H9 (cell line): ENCODE measurements at regions not wholly inside any gene's neighbourhood (a gene's known extent, or its start where the extent isn't known, plus 50 kb on each side); places are given as distances from the start of the nearest gene placed in this dataset.

ENCODE experiments used
- DNase-seq: peaks from one replicate; pipeline ENCODE4 v3.0.0-alpha.2; 2017
- H2AFZ ChIP-seq: one replicate; pipeline ENCODE4 v1.6.1; 2013; ENCODE audit warnings: mild to moderate bottlenecking, low read length, control low read depth, moderate library complexity
- H2AK5ac ChIP-seq: 2 replicates; pipeline ENCODE4 v1.6.1; 2013; ENCODE audit warnings: low read length, control low read depth, mixed read lengths; ENCODE audit not compliant: insufficient read length
- H2BK120ac ChIP-seq: one replicate; pipeline ENCODE4 v1.6.1; 2013; ENCODE audit warnings: low read depth, mild to moderate bottlenecking, low read length, control low read depth, inconsistent platforms; ENCODE audit not compliant: poor library complexity, severe bottlenecking
- H2BK12ac ChIP-seq: 2 replicates; pipeline ENCODE4 v1.6.1; 2013; ENCODE audit warnings: low read length, control low read depth, mixed read lengths, low read depth; ENCODE audit not compliant: insufficient read length
- H2BK15ac ChIP-seq: 2 replicates; pipeline ENCODE4 v1.6.1; 2013; ENCODE audit warnings: low read depth, low read length, control low read depth
- H2BK20ac ChIP-seq: one replicate; pipeline ENCODE4 v1.6.1; 2013; ENCODE audit warnings: low read depth, mild to moderate bottlenecking, low read length, control low read depth, inconsistent platforms; ENCODE audit not compliant: poor library complexity, severe bottlenecking
- H2BK5ac ChIP-seq: 2 replicates; pipeline ENCODE4 v1.6.1; 2013; ENCODE audit warnings: low read length, control low read depth, mixed read lengths; ENCODE audit not compliant: insufficient read length
- H3K14ac ChIP-seq: 2 replicates; pipeline ENCODE4 v1.6.1; 2013; ENCODE audit warnings: low read length, control low read depth; ENCODE audit not compliant: insufficient read depth
- H3K18ac ChIP-seq: 2 replicates; pipeline ENCODE4 v1.6.1; 2013; ENCODE audit warnings: low read depth, mild to moderate bottlenecking, mixed read lengths, low read length, control low read depth; ENCODE audit not compliant: insufficient read length
- H3K23ac ChIP-seq: 2 replicates; pipeline ENCODE4 v1.6.1; 2013; ENCODE audit warnings: low read length, control low read depth, mixed read lengths, low read depth; ENCODE audit not compliant: insufficient read length
- H3K23me2 ChIP-seq: 2 replicates; pipeline ENCODE4 v1.6.1; 2013; ENCODE audit warnings: low read depth, mild to moderate bottlenecking, mixed read lengths, low read length, control low read depth; ENCODE audit not compliant: insufficient read length, poor library complexity, severe bottlenecking
- H3K27ac ChIP-seq: 2 replicates; pipeline ENCODE4 v1.5.1; 2013; ENCODE audit warnings: low read length, control low read depth, mixed read lengths, low read depth; ENCODE audit not compliant: insufficient read length
- H3K27me3 ChIP-seq: 2 replicates; pipeline ENCODE4 v1.6.1; 2013; ENCODE audit warnings: low read length, control low read depth, inconsistent platforms; ENCODE audit not compliant: insufficient read depth
- H3K4ac ChIP-seq: 2 replicates; pipeline ENCODE4 v1.6.1; 2013; ENCODE audit warnings: low read depth, mild to moderate bottlenecking, control low read depth, inconsistent platforms, low read length, moderate library complexity
- H3K4me1 ChIP-seq: 2 replicates; pipeline ENCODE4 v1.6.1; 2013; ENCODE audit warnings: low read length, control low read depth, inconsistent platforms; ENCODE audit not compliant: insufficient read depth
- H3K4me2 ChIP-seq: 2 replicates; pipeline ENCODE4 v1.6.1; 2013; ENCODE audit warnings: low read length, control low read depth, mixed read lengths; ENCODE audit not compliant: insufficient read length, insufficient read depth
- H3K56ac ChIP-seq: 2 replicates; pipeline ENCODE4 v1.6.1; 2013; ENCODE audit warnings: low read depth, mild to moderate bottlenecking, mixed read lengths, low read length, control low read depth; ENCODE audit not compliant: insufficient read length
- H3K79me1 ChIP-seq: 2 replicates; pipeline ENCODE4 v1.6.1; 2013; ENCODE audit warnings: low read depth, mild to moderate bottlenecking, moderate library complexity, low read length, control low read depth, inconsistent platforms; ENCODE audit not compliant: insufficient read depth, poor library complexity, severe bottlenecking
- H3K79me2 ChIP-seq: 2 replicates; pipeline ENCODE4 v1.6.1; 2013; ENCODE audit warnings: low read length, control low read depth, inconsistent platforms; ENCODE audit not compliant: insufficient read depth
- H3K9ac ChIP-seq: 2 replicates; pipeline ENCODE4 v1.6.1; 2013; ENCODE audit warnings: low read length, control low read depth, mixed read lengths; ENCODE audit not compliant: insufficient read length; ENCODE audit errors: extremely low read depth
- H3K9me3 ChIP-seq: one replicate; pipeline ENCODE4 v1.6.1; 2013; ENCODE audit warnings: low read depth, low read length, inconsistent platforms; ENCODE audit not compliant: control insufficient read depth
- H3T11ph ChIP-seq: one replicate; pipeline ENCODE4 v1.6.1; 2013; ENCODE audit warnings: mild to moderate bottlenecking, low read length, control low read depth, inconsistent platforms
- H4K20me1 ChIP-seq: one replicate; pipeline ENCODE4 v1.6.1; 2013; ENCODE audit not compliant: control insufficient read depth, insufficient read length, insufficient read depth
- H4K5ac ChIP-seq: 2 replicates; pipeline ENCODE4 v1.6.1; 2013; ENCODE audit warnings: low read depth, mild to moderate bottlenecking, mixed read lengths, low read length, control low read depth; ENCODE audit not compliant: insufficient read length
- H4K8ac ChIP-seq: replicated peaks from 2 replicates; pipeline ENCODE4 v1.6.1; 2013; ENCODE audit warnings: low read length, control low read depth, mixed read lengths, low read depth; ENCODE audit not compliant: insufficient read length
- H4K91ac ChIP-seq: 2 replicates; pipeline ENCODE4 v1.6.1; 2013; ENCODE audit warnings: low read depth, mild to moderate bottlenecking, moderate library complexity, mixed read lengths, low read length, control low read depth; ENCODE audit not compliant: insufficient read length
- H3K27ac Mint-ChIP-seq, 3 experiments: 2 replicates in 2 of 3; 3 replicates in 1 of 3; pipeline ENCODE4 v1.8.0; 2020 to 2021; ENCODE audit warnings: mixed read lengths in 3 of 3, mild to moderate bottlenecking in 1 of 3, moderate library complexity in 1 of 3
- H3K27me3 Mint-ChIP-seq: 2 replicates; pipeline ENCODE4 v1.8.0; 2021; ENCODE audit warnings: low read depth, mild to moderate bottlenecking, moderate library complexity, mixed read lengths
- H3K36me3 Mint-ChIP-seq, 3 experiments: 2 replicates in 2 of 3; 3 replicates in 1 of 3; pipeline ENCODE4 v1.8.0; 2020 to 2021; ENCODE audit warnings: low read depth in 3 of 3, mixed read lengths in 3 of 3; ENCODE audit not compliant: insufficient read depth in 1 of 3
- H3K4me1 Mint-ChIP-seq, 2 experiments: 2 replicates each; pipeline ENCODE4 v1.8.0; 2020; ENCODE audit warnings: mixed read lengths in 2 of 2
- H3K4me3 Mint-ChIP-seq, 2 experiments: 2 replicates in 1 of 2; 3 replicates in 1 of 2; pipeline ENCODE4 v1.8.0; 2020 to 2021; ENCODE audit warnings: mild to moderate bottlenecking in 2 of 2, mixed read lengths in 2 of 2, moderate library complexity in 1 of 2
- H3K9me3 Mint-ChIP-seq, 2 experiments: 2 replicates in 1 of 2; 3 replicates in 1 of 2; pipeline ENCODE4 v1.8.0; 2020; ENCODE audit warnings: mild to moderate bottlenecking in 2 of 2, mixed read lengths in 2 of 2, moderate library complexity in 1 of 2
- WGBS: extraction: QIAGEN DNeasy Blood & Tissue Kit; methylation state at CpG from one replicate; pipeline ENCODE4 v1.1.7; 2013; ENCODE audit warnings: missing lambda C conversion rate, low lambda C conversion rate, mixed read lengths; ENCODE audit not compliant: insufficient read length; ENCODE audit errors: extremely low coverage; 5-methylcytosine and 5-hydroxymethylcytosine counted together
- TF ChIP-seq, protein P1 (sequence below): fragments of 200-600 bp; sonication (generic); conservative IDR thresholded peaks from 3 replicates; pipeline ENCODE4 v1.8.0; 2021; ENCODE audit warnings: antibody characterized with exemption, mild to moderate bottlenecking

DNA sequence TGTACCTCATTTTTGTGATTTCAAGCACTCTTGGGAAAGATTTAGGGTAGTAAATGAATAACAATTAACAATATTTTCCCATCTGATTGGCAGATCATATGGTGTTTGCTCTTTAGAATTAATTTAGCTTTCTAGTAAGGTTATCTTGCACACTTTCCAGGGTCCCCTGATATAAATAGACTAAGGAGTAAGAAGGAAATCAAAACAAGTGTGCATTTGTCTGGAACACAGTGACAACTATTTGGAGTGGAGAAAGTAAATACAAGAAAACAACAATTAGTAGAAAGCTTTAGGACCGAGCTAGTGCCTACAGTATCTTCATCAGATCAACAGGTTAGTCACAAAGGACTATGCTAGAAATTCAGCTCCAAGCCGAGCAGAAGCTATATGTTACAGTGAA, 429.5 kb downstream of the COG6 start:
- H3K18ac ChIP-seq = no peak overlapping the region
- H3K9me3 Mint-ChIP-seq = peaks cover 5 to 8% of the 10 kb centered on the region in 2 experiments; a peak in 4 of 5 replicates
- no peak overlapping the region for H3K23ac ChIP-seq
- no peak overlapping the region; a peak in 1 of 7 replicates for H3K27ac Mint-ChIP-seq
- H2BK20ac ChIP-seq = no peak overlapping the region
- H3K27me3 ChIP-seq = no peaks in the 10 kb centered on the region
- DNase-seq = no peak
- no peak overlapping the region for H3K4ac ChIP-seq
- H3T11ph ChIP-seq = no peak overlapping the region
- H3K27me3 Mint-ChIP-seq = no peaks in the 10 kb centered on the region
- no peak overlapping the region for H3K56ac ChIP-seq
- no peaks in the 10 kb centered on the region for H3K4me1 ChIP-seq
- H3K9ac ChIP-seq = no peak overlapping the region
- H2BK120ac ChIP-seq = no peak overlapping the region
- no peak overlapping the region for H3K14ac ChIP-seq
- peaks cover 0 to 2% (median 2%) of the 10 kb centered on the region in 3 experiments; a peak in 1 of 7 replicates for H3K36me3 Mint-ChIP-seq
- H4K5ac ChIP-seq = no peak overlapping the region
- H3K27ac ChIP-seq = no peak overlapping the region
- no CpG with 5 or more reads among the region's 2 CpGs for WGBS
- H2AK5ac ChIP-seq = no peak overlapping the region
- peaks cover 20 to 22% of the 10 kb centered on the region in 2 experiments for H3K4me1 Mint-ChIP-seq
- no peak overlapping the region for H2AFZ ChIP-seq
- no peaks in the 10 kb centered on the region for H3K79me2 ChIP-seq
- no peak overlapping the region for H2BK5ac ChIP-seq
- no peaks in the 10 kb centered on the region for H4K20me1 ChIP-seq
- TF ChIP-seq, protein P1, sequence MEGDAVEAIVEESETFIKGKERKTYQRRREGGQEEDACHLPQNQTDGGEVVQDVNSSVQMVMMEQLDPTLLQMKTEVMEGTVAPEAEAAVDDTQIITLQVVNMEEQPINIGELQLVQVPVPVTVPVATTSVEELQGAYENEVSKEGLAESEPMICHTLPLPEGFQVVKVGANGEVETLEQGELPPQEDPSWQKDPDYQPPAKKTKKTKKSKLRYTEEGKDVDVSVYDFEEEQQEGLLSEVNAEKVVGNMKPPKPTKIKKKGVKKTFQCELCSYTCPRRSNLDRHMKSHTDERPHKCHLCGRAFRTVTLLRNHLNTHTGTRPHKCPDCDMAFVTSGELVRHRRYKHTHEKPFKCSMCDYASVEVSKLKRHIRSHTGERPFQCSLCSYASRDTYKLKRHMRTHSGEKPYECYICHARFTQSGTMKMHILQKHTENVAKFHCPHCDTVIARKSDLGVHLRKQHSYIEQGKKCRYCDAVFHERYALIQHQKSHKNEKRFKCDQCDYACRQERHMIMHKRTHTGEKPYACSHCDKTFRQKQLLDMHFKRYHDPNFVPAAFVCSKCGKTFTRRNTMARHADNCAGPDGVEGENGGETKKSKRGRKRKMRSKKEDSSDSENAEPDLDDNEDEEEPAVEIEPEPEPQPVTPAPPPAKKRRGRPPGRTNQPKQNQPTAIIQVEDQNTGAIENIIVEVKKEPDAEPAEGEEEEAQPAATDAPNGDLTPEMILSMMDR = no peak
- no peak overlapping the region for H4K8ac ChIP-seq
- no peak overlapping the region for H3K4me3 Mint-ChIP-seq
- H2BK15ac ChIP-seq = no peak overlapping the region
- no peak overlapping the region for H3K4me2 ChIP-seq
- H3K79me1 ChIP-seq = no peaks in the 10 kb centered on the region
- no peak overlapping the region for H2BK12ac ChIP-seq
- H4K91ac ChIP-seq = no peak overlapping the region
- no peaks in the 10 kb centered on the region for H3K23me2 ChIP-seq
- no peaks in the 10 kb centered on the region for H3K9me3 ChIP-seq
